LNCaP clone FGC (cell line): ENCODE measurements at regions not wholly inside any gene's neighbourhood (a gene's known extent, or its start where the extent isn't known, plus 50 kb on each side); places are given as distances from the start of the nearest gene placed in this dataset.

Experiments used
- DNase-seq: peaks from one replicate; pipeline ENCODE4 v3.0.0-alpha.2; 2011; ENCODE audit warnings: low read depth
- H3K4me3 ChIP-seq: 2 replicates; pipeline ENCODE4 v1.5.1; 2011; ENCODE audit warnings: mild to moderate bottlenecking, low read depth, low read length, control low read depth
- TF ChIP-seq, protein P1 (sequence below): IDR thresholded peaks from 2 replicates; pipeline ENCODE4 v1.5.1; 2012; ENCODE audit warnings: mild to moderate bottlenecking; ENCODE audit not compliant: control insufficient read depth, insufficient read depth; ENCODE audit errors: extremely low read depth

GRCh38 chr2:41678639-41679038, 369.2 kb upstream of the PKDCC start:
- TF ChIP-seq, protein P1, sequence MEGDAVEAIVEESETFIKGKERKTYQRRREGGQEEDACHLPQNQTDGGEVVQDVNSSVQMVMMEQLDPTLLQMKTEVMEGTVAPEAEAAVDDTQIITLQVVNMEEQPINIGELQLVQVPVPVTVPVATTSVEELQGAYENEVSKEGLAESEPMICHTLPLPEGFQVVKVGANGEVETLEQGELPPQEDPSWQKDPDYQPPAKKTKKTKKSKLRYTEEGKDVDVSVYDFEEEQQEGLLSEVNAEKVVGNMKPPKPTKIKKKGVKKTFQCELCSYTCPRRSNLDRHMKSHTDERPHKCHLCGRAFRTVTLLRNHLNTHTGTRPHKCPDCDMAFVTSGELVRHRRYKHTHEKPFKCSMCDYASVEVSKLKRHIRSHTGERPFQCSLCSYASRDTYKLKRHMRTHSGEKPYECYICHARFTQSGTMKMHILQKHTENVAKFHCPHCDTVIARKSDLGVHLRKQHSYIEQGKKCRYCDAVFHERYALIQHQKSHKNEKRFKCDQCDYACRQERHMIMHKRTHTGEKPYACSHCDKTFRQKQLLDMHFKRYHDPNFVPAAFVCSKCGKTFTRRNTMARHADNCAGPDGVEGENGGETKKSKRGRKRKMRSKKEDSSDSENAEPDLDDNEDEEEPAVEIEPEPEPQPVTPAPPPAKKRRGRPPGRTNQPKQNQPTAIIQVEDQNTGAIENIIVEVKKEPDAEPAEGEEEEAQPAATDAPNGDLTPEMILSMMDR = no peak
- no peak for DNase-seq
- H3K4me3 ChIP-seq = no peak overlapping the region

GRCh38 chr2:41686156-41686555, 361.7 kb upstream of the PKDCC start:
- H3K4me3 ChIP-seq = no peak overlapping the region
- TF ChIP-seq, protein P1 = no peak
- no peak for DNase-seq

DNA sequence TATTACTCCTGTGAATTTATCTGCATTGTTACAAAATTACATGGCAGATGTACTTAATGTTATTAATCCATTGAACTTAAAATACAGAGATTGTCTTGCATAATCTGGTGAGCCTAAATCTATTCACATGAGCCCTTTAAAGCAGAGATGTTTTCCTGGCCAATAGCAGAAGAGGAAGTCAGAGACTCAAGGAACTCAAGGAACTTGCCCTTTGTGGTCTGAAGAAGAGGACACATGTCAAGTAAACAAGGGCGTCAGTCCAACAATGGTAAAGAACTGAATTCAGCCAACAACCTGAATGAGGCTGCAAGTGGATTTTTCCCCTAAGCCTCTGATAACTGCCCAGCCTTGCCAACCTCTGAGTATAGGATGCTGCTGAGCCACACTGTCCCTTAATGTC, 356.3 kb upstream of the PKDCC start:
- no peak for DNase-seq
- H3K4me3 ChIP-seq = no peak overlapping the region

GRCh38 chr2:41694536-41695049, 353.2 kb upstream of the PKDCC start:
- TF ChIP-seq, protein P1 = no peak
- DNase-seq = no peak
- H3K4me3 ChIP-seq = no peak overlapping the region

More for the DNA sequence above, 356.3 kb upstream of the PKDCC start:
- TF ChIP-seq, protein P1 = no peak

DNA sequence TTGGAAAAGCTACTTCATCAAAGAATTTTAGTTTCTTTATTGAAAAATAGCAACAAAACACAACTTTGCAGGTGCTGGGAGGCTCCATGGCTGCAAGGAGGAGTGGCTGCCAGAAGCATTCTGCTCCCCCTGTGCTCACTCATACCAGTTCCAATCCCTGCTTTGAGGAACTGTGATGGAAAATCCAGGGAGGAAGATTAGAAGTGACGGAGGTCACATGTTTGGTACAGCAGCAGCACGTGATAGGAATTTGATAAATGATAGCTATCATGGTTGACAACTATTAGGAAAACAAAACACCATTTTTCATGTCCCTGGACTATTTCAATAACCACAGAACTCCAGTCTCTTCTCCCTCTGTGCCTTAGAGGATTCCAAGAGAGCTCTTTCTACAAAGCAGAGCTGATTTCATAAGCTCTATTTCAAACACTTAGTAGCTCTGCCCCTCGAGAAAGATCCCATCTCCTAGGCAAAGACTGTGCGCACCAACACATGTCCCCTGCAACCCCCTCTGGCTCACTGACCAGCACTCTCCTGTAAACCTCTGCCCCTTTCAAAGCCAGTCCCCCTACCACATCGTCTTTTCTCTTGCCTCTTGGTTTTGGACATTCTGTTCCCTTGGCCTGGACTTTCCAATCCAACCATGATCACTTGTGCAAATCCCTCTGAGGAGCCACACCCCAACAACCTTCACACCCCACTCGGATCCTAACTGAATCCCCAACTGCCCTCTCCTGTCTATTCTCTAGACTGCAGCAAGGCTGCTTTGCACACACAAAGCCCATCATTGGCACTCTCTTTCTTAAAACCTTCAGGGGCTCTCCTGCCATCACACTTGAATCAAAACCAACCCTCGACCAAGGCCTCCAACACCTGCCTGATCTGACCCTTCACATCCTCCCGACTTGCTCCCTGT, 352.4 kb upstream of the PKDCC start:
- TF ChIP-seq, protein P1 = no peak

GRCh38 chr2:41697389-41697788, 350.4 kb upstream of the PKDCC start:
- H3K4me3 ChIP-seq = no peak overlapping the region
- TF ChIP-seq, protein P1 = no peak
- DNase-seq = no peak

More for the DNA sequence above, 352.4 kb upstream of the PKDCC start:
- no peak for DNase-seq
- no peak overlapping the region for H3K4me3 ChIP-seq
